ENCODE measurements at regions not wholly inside any gene's neighbourhood (a gene's known extent, or its start where the extent isn't known, plus 50 kb on each side); places are given as distances from the start of the nearest gene placed in this dataset.

- no peak for ATAC-seq
- TF ChIP-seq SNAI2 (CRISPR knock-in tag; IDR thresholded peaks at IDR 0.05) (no peak), PPARA (CRISPR knock-in tag; IDR thresholded peaks at IDR 0.05; ENCODE audit: borderline replicate concordance) (no peak), RARB (CRISPR knock-in tag; IDR thresholded peaks at IDR 0.05) (no peak), CSRNP3 (CRISPR knock-in tag; IDR thresholded peaks at IDR 0.05) (no peak), ZFP30 (CRISPR knock-in tag; IDR thresholded peaks at IDR 0.05) (no peak), ESRRG (CRISPR knock-in tag; IDR thresholded peaks at IDR 0.05) (no peak), ZC3H10 (CRISPR knock-in tag; IDR thresholded peaks at IDR 0.05) (no peak)
Observed at GRCh38 chr3:117306299-117306698, 596.7 kb downstream of the TUSC7 start.

DNA sequence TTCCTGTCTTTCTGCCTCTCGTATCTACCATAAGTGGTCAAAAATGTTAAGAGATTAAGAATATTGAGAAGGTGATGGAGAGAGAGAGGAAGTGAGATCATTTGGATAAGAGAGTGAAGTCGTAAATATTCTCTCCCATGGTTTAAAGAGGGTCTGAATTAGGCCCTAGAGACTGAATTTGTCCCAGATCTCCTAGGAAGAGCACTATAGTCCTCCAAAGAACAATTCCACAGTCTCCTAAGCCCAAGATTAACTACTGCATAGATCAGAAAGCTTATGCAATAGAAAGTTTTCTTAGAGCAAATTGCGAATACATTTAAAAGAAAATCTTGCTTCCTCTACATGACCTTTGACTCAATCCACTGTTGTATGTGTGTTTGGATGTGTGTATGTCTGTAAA lies 598.8 kb downstream of the TUSC7 start:
- no peak for ATAC-seq
- TF ChIP-seq OSR1 (CRISPR knock-in tag; IDR thresholded peaks at IDR 0.05) (no peak), ZNF8 (CRISPR knock-in tag; IDR thresholded peaks at IDR 0.05) (no peak), ISL1 (CRISPR knock-in tag; IDR thresholded peaks at IDR 0.05) (no peak), ESRRG (CRISPR knock-in tag; IDR thresholded peaks at IDR 0.05) (no peak), ZFP30 (CRISPR knock-in tag; IDR thresholded peaks at IDR 0.05) (no peak), TOX (CRISPR knock-in tag; IDR thresholded peaks at IDR 0.05; ENCODE audit: borderline replicate concordance) (no peak), GLIS3 (CRISPR knock-in tag; IDR thresholded peaks at IDR 0.05) (no peak), TSHZ2 (CRISPR knock-in tag; IDR thresholded peaks at IDR 0.05) (no peak), PPARA (CRISPR knock-in tag; IDR thresholded peaks at IDR 0.05; ENCODE audit: borderline replicate concordance) (no peak), CREB5 (CRISPR knock-in tag; IDR thresholded peaks at IDR 0.05; ENCODE audit: low read depth) (no peak), RARB (CRISPR knock-in tag; IDR thresholded peaks at IDR 0.05) (no peak), ZFP3 (CRISPR knock-in tag; IDR thresholded peaks at IDR 0.05) (no peak), PATZ1 (CRISPR knock-in tag; IDR thresholded peaks at IDR 0.05; ENCODE audit: borderline replicate concordance) (no peak), TCF4 (CRISPR knock-in tag; IDR thresholded peaks at IDR 0.05; ENCODE audit: borderline replicate concordance) (no peak), ZNF70 (CRISPR knock-in tag; IDR thresholded peaks at IDR 0.05) (no peak), POU6F1 (CRISPR knock-in tag; IDR thresholded peaks at IDR 0.05; ENCODE audit: borderline replicate concordance, low read depth) (no peak), ARNTL (CRISPR knock-in tag; IDR thresholded peaks at IDR 0.05; ENCODE audit: borderline replicate concordance, low read depth) (no peak), ZC3H10 (CRISPR knock-in tag; IDR thresholded peaks at IDR 0.05) (no peak), BACH2 (CRISPR knock-in tag; IDR thresholded peaks at IDR 0.05; ENCODE audit: borderline replicate concordance) (no peak), SNAI2 (CRISPR knock-in tag; IDR thresholded peaks at IDR 0.05) (no peak)

- no peak for ATAC-seq
- TF ChIP-seq GLIS3 (CRISPR knock-in tag; IDR thresholded peaks at IDR 0.05), result no peak
- no peak for TF ChIP-seq CSDC2 (CRISPR knock-in tag; IDR thresholded peaks at IDR 0.05)
- no peak for TF ChIP-seq CSRNP3 (CRISPR knock-in tag; IDR thresholded peaks at IDR 0.05)
- no peak for TF ChIP-seq CREB5 (CRISPR knock-in tag; IDR thresholded peaks at IDR 0.05; ENCODE audit: low read depth)
- TF ChIP-seq OSR1 (CRISPR knock-in tag; IDR thresholded peaks at IDR 0.05), result no peak
- no peak for TF ChIP-seq RARB (CRISPR knock-in tag; IDR thresholded peaks at IDR 0.05)
- no peak for TF ChIP-seq BACH2 (CRISPR knock-in tag; IDR thresholded peaks at IDR 0.05; ENCODE audit: borderline replicate concordance)
- no peak for TF ChIP-seq ZC3H10 (CRISPR knock-in tag; IDR thresholded peaks at IDR 0.05)
- no peak for TF ChIP-seq PATZ1 (CRISPR knock-in tag; IDR thresholded peaks at IDR 0.05; ENCODE audit: borderline replicate concordance)
- TF ChIP-seq ESRRG (CRISPR knock-in tag; IDR thresholded peaks at IDR 0.05), result no peak
- TF ChIP-seq PPARA (CRISPR knock-in tag; IDR thresholded peaks at IDR 0.05; ENCODE audit: borderline replicate concordance), result no peak
- TF ChIP-seq ISL1 (CRISPR knock-in tag; IDR thresholded peaks at IDR 0.05), result no peak
- no peak for TF ChIP-seq ZNF70 (CRISPR knock-in tag; IDR thresholded peaks at IDR 0.05)
- TF ChIP-seq ZFP30 (CRISPR knock-in tag; IDR thresholded peaks at IDR 0.05), result no peak
- no peak for TF ChIP-seq SNAI2 (CRISPR knock-in tag; IDR thresholded peaks at IDR 0.05)
Observed at GRCh38 chr3:117308756-117309155, 599.2 kb downstream of the TUSC7 start.

Data from SK-N-SH treated with all-trans-retinoic acid at 6 μM for 48 hours (cell line).